ENCODE measurements at regions not wholly inside any gene's neighbourhood (a gene's known extent, or its start where the extent isn't known, plus 50 kb on each side); places are given as distances from the start of the nearest gene placed in this dataset.

DNA sequence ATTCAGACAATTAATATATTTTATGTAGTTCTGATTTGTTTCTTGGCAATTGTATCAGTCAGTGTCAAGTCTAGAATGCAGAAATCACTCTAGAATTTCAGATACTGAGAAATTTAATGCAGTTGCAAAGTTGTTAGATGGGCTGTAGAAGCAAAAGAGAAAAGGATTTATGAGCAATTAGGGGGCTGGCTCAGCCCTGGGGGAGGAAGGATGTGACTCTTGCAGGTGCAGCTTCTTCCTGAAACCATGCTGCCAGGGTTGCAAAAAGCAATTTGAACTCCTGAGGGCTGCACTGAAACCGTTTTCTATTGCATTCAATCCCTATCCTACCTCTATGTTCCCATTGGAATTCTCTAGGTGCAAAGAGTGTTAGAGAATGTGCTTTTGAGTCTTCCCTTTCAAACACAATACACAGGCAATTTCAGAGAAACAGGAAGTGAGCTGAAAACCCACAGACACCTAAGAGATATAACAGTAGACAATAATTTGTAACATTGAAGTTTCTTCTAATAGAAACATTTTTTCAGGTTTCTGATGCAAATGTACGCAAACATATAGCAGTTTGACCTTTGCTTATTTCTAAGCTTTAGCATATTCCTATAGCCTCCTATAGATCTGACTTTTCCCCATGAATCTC lies 814.7 kb upstream of the ATXN8OS start:
- TF ChIP-seq, protein P1, sequence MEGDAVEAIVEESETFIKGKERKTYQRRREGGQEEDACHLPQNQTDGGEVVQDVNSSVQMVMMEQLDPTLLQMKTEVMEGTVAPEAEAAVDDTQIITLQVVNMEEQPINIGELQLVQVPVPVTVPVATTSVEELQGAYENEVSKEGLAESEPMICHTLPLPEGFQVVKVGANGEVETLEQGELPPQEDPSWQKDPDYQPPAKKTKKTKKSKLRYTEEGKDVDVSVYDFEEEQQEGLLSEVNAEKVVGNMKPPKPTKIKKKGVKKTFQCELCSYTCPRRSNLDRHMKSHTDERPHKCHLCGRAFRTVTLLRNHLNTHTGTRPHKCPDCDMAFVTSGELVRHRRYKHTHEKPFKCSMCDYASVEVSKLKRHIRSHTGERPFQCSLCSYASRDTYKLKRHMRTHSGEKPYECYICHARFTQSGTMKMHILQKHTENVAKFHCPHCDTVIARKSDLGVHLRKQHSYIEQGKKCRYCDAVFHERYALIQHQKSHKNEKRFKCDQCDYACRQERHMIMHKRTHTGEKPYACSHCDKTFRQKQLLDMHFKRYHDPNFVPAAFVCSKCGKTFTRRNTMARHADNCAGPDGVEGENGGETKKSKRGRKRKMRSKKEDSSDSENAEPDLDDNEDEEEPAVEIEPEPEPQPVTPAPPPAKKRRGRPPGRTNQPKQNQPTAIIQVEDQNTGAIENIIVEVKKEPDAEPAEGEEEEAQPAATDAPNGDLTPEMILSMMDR (optimal IDR thresholded peaks at IDR 0.05 in 1 of 3, IDR thresholded peaks at IDR 0.05 in 1 of 3, conservative IDR thresholded peaks at IDR 0.05 in 1 of 3; ENCODE audit: extremely low read depth in 1 of 3, insufficient read depth in 2 of 3, low read length in 3 of 3), result no peak
- no peak for TF ChIP-seq EZH2 (IDR thresholded peaks at IDR 0.05; ENCODE audit: low read length)

All from keratinocyte (primary cell).